ENCODE measurements at regions not wholly inside any gene's neighbourhood (a gene's known extent, or its start where the extent isn't known, plus 50 kb on each side); places are given as distances from the start of the nearest gene placed in this dataset.

DNA sequence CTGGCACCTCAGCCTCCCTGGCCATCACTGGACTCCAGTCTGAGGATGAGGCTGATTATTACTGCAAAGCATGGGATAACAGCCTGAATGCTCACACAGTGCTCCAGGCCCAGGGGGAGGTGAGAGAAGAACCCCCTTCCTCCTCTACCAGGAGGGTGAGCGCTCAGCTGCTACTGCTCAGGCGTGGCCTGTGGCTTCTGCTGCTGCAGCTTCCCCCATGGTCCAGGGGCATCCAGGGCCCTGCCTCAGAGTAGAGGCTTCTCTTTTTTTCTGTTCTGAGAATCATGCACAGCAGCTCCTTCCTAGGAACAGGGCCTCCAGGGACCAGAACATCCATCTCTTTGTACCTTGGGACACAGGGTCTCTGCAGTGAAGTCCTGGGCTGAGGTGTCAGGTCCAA lies 83.1 kb downstream of the VPREB1 start:
- no peak overlapping the region for H2BK12ac ChIP-seq (ENCODE audit: low read depth, low read length)
- H3K9ac ChIP-seq (replicated peaks in 1 of 4; ENCODE audit: extremely low read depth in 1 of 4, low read depth in 3 of 4, low read length in 3 of 4), result no peak overlapping the region
- H4K5ac ChIP-seq (ENCODE audit: insufficient read length, low read depth, low read length), result no peak overlapping the region
- no peak overlapping the region for H3K27ac ChIP-seq (ENCODE audit: low read depth, low read length)
- no peaks in the 10 kb centered on the region for H3K79me1 ChIP-seq (ENCODE audit: low read depth, low read length)
- H3K56ac ChIP-seq (replicated peaks; ENCODE audit: insufficient read length, low read depth, low read length), result no peak overlapping the region
- no peak overlapping the region for H4K8ac ChIP-seq (ENCODE audit: extremely low read depth, insufficient read depth, low read length)
- no peaks in the 10 kb centered on the region for H3K9me3 ChIP-seq (ENCODE audit: insufficient read depth in 2 of 2, low read depth in 1 of 2, low read length in 1 of 2)
- ChIA-PET CTCF (ENCODE audit: partially characterized antibody) (interaction anchor here (1.1 to 1.4 kb wide), 2 partner anchors 10 to 21 kb away, joined by 3 read pairs; no protein-coding TSS in a partner anchor), POLR2A (ENCODE audit: partially characterized antibody) (no interaction called here)
- H3K4me3 ChIP-seq (ENCODE audit: extremely low read depth in 1 of 4, insufficient read depth in 2 of 4, low read depth in 3 of 4, low read length in 4 of 4), result no peak overlapping the region
- no peak overlapping the region for H2AK5ac ChIP-seq (ENCODE audit: low read depth, low read length)
- no peak overlapping the region for H3K23ac ChIP-seq (ENCODE audit: insufficient read length)
- no peak overlapping the region for H3K4ac ChIP-seq (replicated peaks; ENCODE audit: insufficient read length, low read depth, low read length)
- H2BK15ac ChIP-seq (ENCODE audit: low read length), result no peak overlapping the region
- H2BK20ac ChIP-seq (ENCODE audit: low read length), result no peak overlapping the region
- H3K4me1 ChIP-seq (replicated peaks in 1 of 4; ENCODE audit: control insufficient read depth in 3 of 4, insufficient read depth in 4 of 4, low read length in 3 of 4), result no peaks in the 10 kb centered on the region
- H3K14ac ChIP-seq (ENCODE audit: insufficient read length), result no peak overlapping the region
- TF ChIP-seq SUZ12 (IDR thresholded peaks at IDR 0.05; ENCODE audit: low read length) (0 out of 2 replicates have a peak, but pooled peaks have one; percentile 6), BCL11A (IDR thresholded peaks at IDR 0.05; ENCODE audit: low read depth in 2 of 2, low read length in 2 of 2) (no peak), JUN (IDR thresholded peaks at IDR 0.05; ENCODE audit: low read depth, low read length) (no peak)
- TF ChIP-seq, protein P1, sequence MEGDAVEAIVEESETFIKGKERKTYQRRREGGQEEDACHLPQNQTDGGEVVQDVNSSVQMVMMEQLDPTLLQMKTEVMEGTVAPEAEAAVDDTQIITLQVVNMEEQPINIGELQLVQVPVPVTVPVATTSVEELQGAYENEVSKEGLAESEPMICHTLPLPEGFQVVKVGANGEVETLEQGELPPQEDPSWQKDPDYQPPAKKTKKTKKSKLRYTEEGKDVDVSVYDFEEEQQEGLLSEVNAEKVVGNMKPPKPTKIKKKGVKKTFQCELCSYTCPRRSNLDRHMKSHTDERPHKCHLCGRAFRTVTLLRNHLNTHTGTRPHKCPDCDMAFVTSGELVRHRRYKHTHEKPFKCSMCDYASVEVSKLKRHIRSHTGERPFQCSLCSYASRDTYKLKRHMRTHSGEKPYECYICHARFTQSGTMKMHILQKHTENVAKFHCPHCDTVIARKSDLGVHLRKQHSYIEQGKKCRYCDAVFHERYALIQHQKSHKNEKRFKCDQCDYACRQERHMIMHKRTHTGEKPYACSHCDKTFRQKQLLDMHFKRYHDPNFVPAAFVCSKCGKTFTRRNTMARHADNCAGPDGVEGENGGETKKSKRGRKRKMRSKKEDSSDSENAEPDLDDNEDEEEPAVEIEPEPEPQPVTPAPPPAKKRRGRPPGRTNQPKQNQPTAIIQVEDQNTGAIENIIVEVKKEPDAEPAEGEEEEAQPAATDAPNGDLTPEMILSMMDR (IDR thresholded peaks at IDR 0.05; ENCODE audit: control extremely low read depth in 1 of 3, insufficient read depth in 1 of 3, low read depth in 1 of 3, low read length in 3 of 3), result no peak
- WGBS, 2 experiments (ENCODE audit: extremely low coverage in 1 of 2, insufficient coverage in 1 of 2, insufficient read length in 1 of 2, insufficient replicate concordance in 2 of 2, low coverage in 1 of 2, low lambda C conversion rate in 2 of 2, missing lambda C conversion rate in 1 of 2), result 89% methylated on average over 2 of the region's 2 CpGs; no CpG with 5 or more reads in 1 of the 2 experiments
- no peaks in the 10 kb centered on the region for H3K79me2 ChIP-seq (ENCODE audit: control insufficient read depth in 1 of 2, insufficient read depth in 2 of 2, low read length in 2 of 2)
- no peak overlapping the region for H4K91ac ChIP-seq (replicated peaks; ENCODE audit: insufficient read length, low read length)
- H3K27me3 ChIP-seq (replicated peaks in 1 of 4; ENCODE audit: control insufficient read depth in 3 of 4, extremely low read depth in 1 of 4, insufficient read depth in 3 of 4, low read length in 3 of 4), result peaks cover 83 to 100% (median 98%) of the 10 kb centered on the region in 4 experiments
- FAIRE-seq, result no peak
- DNase-seq (ENCODE audit: low read depth in 1 of 2, low spot score in 2 of 2), result no peak
- H2AFZ ChIP-seq (ENCODE audit: low read length), result no peak overlapping the region
- no peak overlapping the region for H2BK5ac ChIP-seq (ENCODE audit: low read depth, low read length)
- H4K20me1 ChIP-seq (replicated peaks in 1 of 2; ENCODE audit: control insufficient read depth in 1 of 2, insufficient read depth in 2 of 2, low read length in 2 of 2), result peaks cover 2 to 9% of the 10 kb centered on the region in 2 experiments
- H3K4me2 ChIP-seq (ENCODE audit: insufficient read depth in 1 of 2, low read depth in 2 of 2, low read length in 2 of 2), result no peak overlapping the region
- H3K23me2 ChIP-seq (ENCODE audit: low read depth, low read length), result no peaks in the 10 kb centered on the region
- H3K18ac ChIP-seq (ENCODE audit: extremely low read depth, low read length), result no peak overlapping the region
- no peak overlapping the region for H2BK120ac ChIP-seq (replicated peaks; ENCODE audit: low read depth, low read length)
- no peaks in the 10 kb centered on the region for H3K36me3 ChIP-seq (ENCODE audit: control insufficient read depth in 2 of 4, insufficient read depth in 4 of 4, low read length in 3 of 4)

Data from H1 (cell line).